ENCODE measurements at regions not wholly inside any gene's neighbourhood (a gene's known extent, or its start where the extent isn't known, plus 50 kb on each side); places are given as distances from the start of the nearest gene placed in this dataset.

DNA sequence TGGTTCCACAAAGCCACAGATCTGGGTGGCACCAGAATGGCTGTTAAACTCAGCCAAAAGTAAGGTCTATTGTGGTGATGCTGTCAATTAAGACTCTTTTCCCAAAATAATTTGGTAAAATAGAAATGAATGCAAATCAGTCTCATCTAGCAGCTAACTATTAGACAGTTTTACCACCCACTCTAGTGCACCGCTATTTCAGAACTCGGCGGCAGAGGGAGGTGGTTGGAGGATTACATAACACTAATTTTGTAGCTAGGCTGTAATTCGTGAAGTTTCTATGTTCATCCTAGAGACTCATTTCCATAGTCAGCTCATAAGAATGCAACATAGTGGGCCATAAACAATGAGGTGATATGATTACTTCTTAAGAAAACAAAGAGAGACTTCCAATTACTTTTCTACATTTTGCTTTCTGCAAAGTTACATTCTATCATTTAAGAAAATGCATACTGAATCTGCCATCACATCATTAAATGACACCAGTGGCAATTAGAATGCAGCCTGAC lies 413.8 kb downstream of the FBXO15 start:
- TF ChIP-seq POLR2AphosphoS5 (IDR thresholded peaks at IDR 0.05; ENCODE audit: low read length), result no peak
- no peak for TF ChIP-seq POLR2AphosphoS2 (IDR thresholded peaks at IDR 0.05; ENCODE audit: low read depth, low read length)
- TF ChIP-seq, protein P1, sequence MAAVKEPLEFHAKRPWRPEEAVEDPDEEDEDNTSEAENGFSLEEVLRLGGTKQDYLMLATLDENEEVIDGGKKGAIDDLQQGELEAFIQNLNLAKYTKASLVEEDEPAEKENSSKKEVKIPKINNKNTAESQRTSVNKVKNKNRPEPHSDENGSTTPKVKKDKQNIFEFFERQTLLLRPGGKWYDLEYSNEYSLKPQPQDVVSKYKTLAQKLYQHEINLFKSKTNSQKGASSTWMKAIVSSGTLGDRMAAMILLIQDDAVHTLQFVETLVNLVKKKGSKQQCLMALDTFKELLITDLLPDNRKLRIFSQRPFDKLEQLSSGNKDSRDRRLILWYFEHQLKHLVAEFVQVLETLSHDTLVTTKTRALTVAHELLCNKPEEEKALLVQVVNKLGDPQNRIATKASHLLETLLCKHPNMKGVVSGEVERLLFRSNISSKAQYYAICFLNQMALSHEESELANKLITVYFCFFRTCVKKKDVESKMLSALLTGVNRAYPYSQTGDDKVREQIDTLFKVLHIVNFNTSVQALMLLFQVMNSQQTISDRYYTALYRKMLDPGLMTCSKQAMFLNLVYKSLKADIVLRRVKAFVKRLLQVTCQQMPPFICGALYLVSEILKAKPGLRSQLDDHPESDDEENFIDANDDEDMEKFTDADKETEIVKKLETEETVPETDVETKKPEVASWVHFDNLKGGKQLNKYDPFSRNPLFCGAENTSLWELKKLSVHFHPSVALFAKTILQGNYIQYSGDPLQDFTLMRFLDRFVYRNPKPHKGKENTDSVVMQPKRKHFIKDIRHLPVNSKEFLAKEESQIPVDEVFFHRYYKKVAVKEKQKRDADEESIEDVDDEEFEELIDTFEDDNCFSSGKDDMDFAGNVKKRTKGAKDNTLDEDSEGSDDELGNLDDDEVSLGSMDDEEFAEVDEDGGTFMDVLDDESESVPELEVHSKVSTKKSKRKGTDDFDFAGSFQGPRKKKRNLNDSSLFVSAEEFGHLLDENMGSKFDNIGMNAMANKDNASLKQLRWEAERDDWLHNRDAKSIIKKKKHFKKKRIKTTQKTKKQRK (IDR thresholded peaks at IDR 0.05; ENCODE audit: low read depth, low read length), result no peak
- no peak for TF ChIP-seq ZBED1 (IDR thresholded peaks at IDR 0.05; ENCODE audit: borderline replicate concordance)
- no peak for TF ChIP-seq PML (IDR thresholded peaks at IDR 0.05; ENCODE audit: low read length)
- TF ChIP-seq RAD21 (IDR thresholded peaks at IDR 0.05; ENCODE audit: insufficient read depth, low read depth, low read length), result no peak
- no peak for TF ChIP-seq CBFB (IDR thresholded peaks at IDR 0.05; ENCODE audit: low read depth)
- no peak for TF ChIP-seq POLR2A (IDR thresholded peaks at IDR 0.05; ENCODE audit: low read depth, low read length)
- TF ChIP-seq, protein P2, sequence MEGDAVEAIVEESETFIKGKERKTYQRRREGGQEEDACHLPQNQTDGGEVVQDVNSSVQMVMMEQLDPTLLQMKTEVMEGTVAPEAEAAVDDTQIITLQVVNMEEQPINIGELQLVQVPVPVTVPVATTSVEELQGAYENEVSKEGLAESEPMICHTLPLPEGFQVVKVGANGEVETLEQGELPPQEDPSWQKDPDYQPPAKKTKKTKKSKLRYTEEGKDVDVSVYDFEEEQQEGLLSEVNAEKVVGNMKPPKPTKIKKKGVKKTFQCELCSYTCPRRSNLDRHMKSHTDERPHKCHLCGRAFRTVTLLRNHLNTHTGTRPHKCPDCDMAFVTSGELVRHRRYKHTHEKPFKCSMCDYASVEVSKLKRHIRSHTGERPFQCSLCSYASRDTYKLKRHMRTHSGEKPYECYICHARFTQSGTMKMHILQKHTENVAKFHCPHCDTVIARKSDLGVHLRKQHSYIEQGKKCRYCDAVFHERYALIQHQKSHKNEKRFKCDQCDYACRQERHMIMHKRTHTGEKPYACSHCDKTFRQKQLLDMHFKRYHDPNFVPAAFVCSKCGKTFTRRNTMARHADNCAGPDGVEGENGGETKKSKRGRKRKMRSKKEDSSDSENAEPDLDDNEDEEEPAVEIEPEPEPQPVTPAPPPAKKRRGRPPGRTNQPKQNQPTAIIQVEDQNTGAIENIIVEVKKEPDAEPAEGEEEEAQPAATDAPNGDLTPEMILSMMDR (IDR thresholded peaks at IDR 0.05 in 2 of 3, conservative IDR thresholded peaks at IDR 0.05 in 1 of 3; ENCODE audit: control insufficient read depth in 2 of 3, extremely low read depth in 1 of 3, insufficient read depth in 1 of 3, low read depth in 3 of 3, low read length in 3 of 3), result no peak
- TF ChIP-seq, protein P3, sequence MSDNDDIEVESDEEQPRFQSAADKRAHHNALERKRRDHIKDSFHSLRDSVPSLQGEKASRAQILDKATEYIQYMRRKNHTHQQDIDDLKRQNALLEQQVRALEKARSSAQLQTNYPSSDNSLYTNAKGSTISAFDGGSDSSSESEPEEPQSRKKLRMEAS (IDR thresholded peaks at IDR 0.05; ENCODE audit: low read depth, low read length), result no peak
- TF ChIP-seq TCF3 (IDR thresholded peaks at IDR 0.05; ENCODE audit: borderline replicate concordance, insufficient read depth, low read depth, low read length), result no peak
- TF ChIP-seq RFX5 (IDR thresholded peaks at IDR 0.05; ENCODE audit: low read depth, low read length), result no peak
- TF ChIP-seq EZH2 (IDR thresholded peaks at IDR 0.05; ENCODE audit: borderline replicate concordance, control insufficient read depth, low read depth, low read length), result no peak
- TF ChIP-seq, protein P4, sequence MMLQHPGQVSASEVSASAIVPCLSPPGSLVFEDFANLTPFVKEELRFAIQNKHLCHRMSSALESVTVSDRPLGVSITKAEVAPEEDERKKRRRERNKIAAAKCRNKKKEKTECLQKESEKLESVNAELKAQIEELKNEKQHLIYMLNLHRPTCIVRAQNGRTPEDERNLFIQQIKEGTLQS (IDR thresholded peaks at IDR 0.05; ENCODE audit: borderline replicate concordance, extremely low read depth, low read depth, low read length), result no peak
